BLaER1 treated with 17β-estradiol and CSF1 and Interleukin-3, amounts not matched to agents 10 nM and 100 nM (cell line): ENCODE measurements at regions not wholly inside any gene's neighbourhood (a gene's known extent, or its start where the extent isn't known, plus 50 kb on each side); places are given as distances from the start of the nearest gene placed in this dataset.

ENCODE experiments used
- H3K27ac ChIP-seq, 11 experiments: shearing (Covaris generic); formaldehyde crosslinking; 2 replicates each; pipeline ENCODE4 v1.8.1; 2022
- H3K27me3 ChIP-seq, 11 experiments: shearing (Covaris generic); formaldehyde crosslinking; 2 replicates each; pipeline ENCODE4 v1.8.1; 2022
- H3K36me3 ChIP-seq, 11 experiments: shearing (Covaris generic); formaldehyde crosslinking; 2 replicates each; pipeline ENCODE4 v1.8.1; 2022
- H3K4me1 ChIP-seq, 10 experiments: shearing (Covaris generic); formaldehyde crosslinking; 2 replicates each; pipeline ENCODE4 v1.8.1; 2022
- H3K4me2 ChIP-seq, 11 experiments: shearing (Covaris generic); formaldehyde crosslinking; 2 replicates each; pipeline ENCODE4 v1.8.1; 2022
- H3K4me3 ChIP-seq, 10 experiments: shearing (Covaris generic); formaldehyde crosslinking; 2 replicates each; pipeline ENCODE4 v1.8.1; 2022
- H3K9ac ChIP-seq, 11 experiments: shearing (Covaris generic); formaldehyde crosslinking; 2 replicates each; pipeline ENCODE4 v1.8.1; 2022
- H3K9me3 ChIP-seq, 11 experiments: shearing (Covaris generic); formaldehyde crosslinking; replicated peaks in 1 of 11; 2 replicates each; pipeline ENCODE4 v1.8.1; 2022
- H4K20me1 ChIP-seq, 11 experiments: shearing (Covaris generic); formaldehyde crosslinking; 2 replicates each; pipeline ENCODE4 v1.8.1; 2022
- Cebpa-rat ChIP-seq, 11 experiments: shearing (Covaris generic); IDR thresholded peaks; 2 replicates each; pipeline ENCODE4 v1.8.1; 2022

GRCh38 chr4:180197471-180197870 lies 2045.7 kb upstream of the TENM3 start:
- H4K20me1 ChIP-seq: 0 out of 22 replicates have a peak, but pooled peaks cover 0 to 4% (median 0%) of the 10 kb centered on the region in 11 experiments
- H3K9ac ChIP-seq: no peak overlapping the region
- H3K4me2 ChIP-seq: no peak overlapping the region
- H3K27ac ChIP-seq: no peak overlapping the region
- 0 out of 20 replicates have a peak, but pooled peaks cover 0 to 4% (median 0%) of the 10 kb centered on the region in 10 experiments for H3K4me1 ChIP-seq
- H3K9me3 ChIP-seq: no peaks in the 10 kb centered on the region
- H3K4me3 ChIP-seq: no peak overlapping the region
- no peaks in the 10 kb centered on the region for H3K27me3 ChIP-seq
- no peak for TF ChIP-seq Cebpa-rat (IDR thresholded peaks at IDR 0.05)
- H3K36me3 ChIP-seq: no peaks in the 10 kb centered on the region

GRCh38 chr4:180203349-180203748 lies 2039.9 kb upstream of the TENM3 start:
- Histone ChIP-seq H4K20me1 (no peaks in the 10 kb centered on the region), H3K27ac (no peak overlapping the region), H3K4me1 (0 out of 20 replicates have a peak, but pooled peaks cover 0 to 4% (median 0%) of the 10 kb centered on the region in 10 experiments), H3K9me3 (no peaks in the 10 kb centered on the region), H3K36me3 (no peaks in the 10 kb centered on the region), H3K4me2 (no peak overlapping the region), H3K27me3 (no peaks in the 10 kb centered on the region), H3K4me3 (no peak overlapping the region), H3K9ac (no peak overlapping the region)
- TF ChIP-seq Cebpa-rat (IDR thresholded peaks at IDR 0.05): no peak

- no peak overlapping the region for H3K9ac ChIP-seq
- no peaks in the 10 kb centered on the region for H3K4me1 ChIP-seq
- no peak overlapping the region for H3K4me3 ChIP-seq
- no peak overlapping the region for H3K27ac ChIP-seq
- no peaks in the 10 kb centered on the region for H3K36me3 ChIP-seq
- H4K20me1 ChIP-seq: no peaks in the 10 kb centered on the region
- no peak overlapping the region for H3K4me2 ChIP-seq
- TF ChIP-seq Cebpa-rat (IDR thresholded peaks at IDR 0.05): no peak
- no peaks in the 10 kb centered on the region for H3K9me3 ChIP-seq
- no peaks in the 10 kb centered on the region for H3K27me3 ChIP-seq
These were observed 2037.9 kb upstream of the TENM3 start for GRCh38 chr4:180205276-180205675.

DNA sequence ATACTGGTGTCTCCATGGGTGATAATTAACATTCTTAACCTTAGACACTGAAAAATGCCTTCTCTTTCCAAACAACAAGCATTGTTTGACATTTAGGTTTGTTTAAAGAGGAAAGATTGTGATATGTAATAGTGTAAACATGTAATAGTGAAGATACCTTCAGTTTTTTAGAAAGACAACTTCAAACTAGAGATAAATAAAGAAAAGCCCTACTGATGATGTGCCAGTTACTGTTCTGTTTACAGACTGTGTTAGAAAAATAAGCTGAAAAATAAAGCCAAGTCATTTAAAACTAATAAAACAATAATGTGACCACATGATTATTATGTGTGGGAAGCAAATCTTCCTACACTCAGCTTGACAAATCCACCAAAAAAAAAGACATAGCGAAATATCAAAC lies 2035.3 kb upstream of the TENM3 start:
- Histone ChIP-seq H3K9me3 (no peaks in the 10 kb centered on the region), H3K4me1 (no peaks in the 10 kb centered on the region)

DNA sequence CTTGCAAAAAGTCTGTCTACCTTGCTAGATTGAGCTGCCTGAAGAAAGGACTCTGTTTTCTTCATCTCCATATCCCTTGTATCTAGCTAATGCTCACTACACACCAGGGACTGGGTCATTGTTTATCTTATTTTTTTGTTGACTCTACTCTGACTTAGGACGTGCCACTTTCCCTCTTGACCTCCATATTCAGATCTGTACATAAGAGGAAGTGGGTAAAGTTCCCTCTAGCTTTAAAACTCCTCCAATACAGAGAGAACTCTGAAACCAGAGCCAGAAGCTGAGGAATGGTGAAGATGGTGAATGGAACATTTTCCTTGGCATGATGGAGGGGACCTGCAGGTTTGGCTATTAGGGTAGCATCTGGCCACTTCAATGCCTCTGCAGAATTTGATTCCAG lies 2026.1 kb upstream of the TENM3 start:
- H3K9me3 ChIP-seq: peaks cover 0 to 9% (median 0%) of the 10 kb centered on the region in 11 experiments; a peak in 5 of 22 replicates
- no peaks in the 10 kb centered on the region for H3K36me3 ChIP-seq
- TF ChIP-seq Cebpa-rat (IDR thresholded peaks at IDR 0.05): no peak
- H3K27me3 ChIP-seq: no peaks in the 10 kb centered on the region
- no peak overlapping the region for H3K27ac ChIP-seq
- H3K4me2 ChIP-seq: peak overlapping the region in 1 of 11 experiments; percentile 12; a peak in 1 of 22 replicates
- no peak overlapping the region for H3K4me3 ChIP-seq
- H4K20me1 ChIP-seq: no peaks in the 10 kb centered on the region
- no peak overlapping the region for H3K9ac ChIP-seq
- H3K4me1 ChIP-seq: no peaks in the 10 kb centered on the region

More for the DNA sequence above, 2035.3 kb upstream of the TENM3 start:
- Histone ChIP-seq H3K9ac (no peak overlapping the region), H3K4me2 (no peak overlapping the region), H3K27ac (no peak overlapping the region), H3K36me3 (no peaks in the 10 kb centered on the region), H4K20me1 (no peaks in the 10 kb centered on the region), H3K4me3 (no peak overlapping the region), H3K27me3 (no peaks in the 10 kb centered on the region)
- TF ChIP-seq Cebpa-rat (IDR thresholded peaks at IDR 0.05): no peak

DNA sequence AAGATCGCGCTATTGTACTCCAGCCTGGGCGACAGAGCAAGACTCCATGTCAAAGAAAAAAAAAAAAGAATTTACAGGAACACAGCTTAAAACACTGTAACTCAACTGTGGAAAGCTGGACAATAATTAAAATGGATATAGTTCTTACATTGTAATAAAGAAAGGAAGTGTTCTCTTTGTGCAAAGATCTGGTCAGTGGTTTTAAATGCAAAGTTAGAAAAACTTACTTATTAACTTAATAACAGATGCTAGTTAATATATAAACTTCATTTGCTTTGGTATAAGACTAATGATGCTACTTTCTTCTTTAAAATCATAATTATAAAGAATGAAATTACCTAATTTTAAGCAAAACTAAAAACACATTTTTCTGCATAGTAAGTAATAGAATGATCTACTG lies 2024.1 kb upstream of the TENM3 start:
- H3K9me3 ChIP-seq: peaks cover 0 to 9% (median 0%) of the 10 kb centered on the region in 11 experiments; a peak in 5 of 22 replicates
- TF ChIP-seq Cebpa-rat (IDR thresholded peaks at IDR 0.05): no peak
- no peaks in the 10 kb centered on the region for H3K4me1 ChIP-seq
- H3K27ac ChIP-seq: no peak overlapping the region
- H3K4me3 ChIP-seq: no peak overlapping the region
- no peak overlapping the region for H3K4me2 ChIP-seq
- no peaks in the 10 kb centered on the region for H3K27me3 ChIP-seq
- no peaks in the 10 kb centered on the region for H4K20me1 ChIP-seq
- H3K36me3 ChIP-seq: no peaks in the 10 kb centered on the region
- no peak overlapping the region for H3K9ac ChIP-seq

GRCh38 chr4:180225977-180226376 lies 2017.2 kb upstream of the TENM3 start:
- Histone ChIP-seq H3K36me3 (no peaks in the 10 kb centered on the region), H3K27ac (no peak overlapping the region), H3K9me3 (peaks cover 0 to 9% (median 0%) of the 10 kb centered on the region in 11 experiments; a peak in 5 of 22 replicates), H3K4me3 (no peak overlapping the region), H4K20me1 (no peaks in the 10 kb centered on the region), H3K9ac (no peak overlapping the region), H3K4me1 (no peaks in the 10 kb centered on the region), H3K27me3 (no peaks in the 10 kb centered on the region), H3K4me2 (no peak overlapping the region)
- TF ChIP-seq Cebpa-rat (IDR thresholded peaks at IDR 0.05): no peak

- H3K9ac ChIP-seq: no peak overlapping the region
- no peaks in the 10 kb centered on the region for H3K27me3 ChIP-seq
- no peak for TF ChIP-seq Cebpa-rat (IDR thresholded peaks at IDR 0.05)
- no peak overlapping the region for H3K4me2 ChIP-seq
- no peaks in the 10 kb centered on the region for H4K20me1 ChIP-seq
- H3K36me3 ChIP-seq: no peaks in the 10 kb centered on the region
- H3K27ac ChIP-seq: no peak overlapping the region
- H3K9me3 ChIP-seq: no peaks in the 10 kb centered on the region
- H3K4me1 ChIP-seq: no peaks in the 10 kb centered on the region
- H3K4me3 ChIP-seq: no peak overlapping the region
These were observed 2008.5 kb upstream of the TENM3 start for GRCh38 chr4:180234730-180235129.

DNA sequence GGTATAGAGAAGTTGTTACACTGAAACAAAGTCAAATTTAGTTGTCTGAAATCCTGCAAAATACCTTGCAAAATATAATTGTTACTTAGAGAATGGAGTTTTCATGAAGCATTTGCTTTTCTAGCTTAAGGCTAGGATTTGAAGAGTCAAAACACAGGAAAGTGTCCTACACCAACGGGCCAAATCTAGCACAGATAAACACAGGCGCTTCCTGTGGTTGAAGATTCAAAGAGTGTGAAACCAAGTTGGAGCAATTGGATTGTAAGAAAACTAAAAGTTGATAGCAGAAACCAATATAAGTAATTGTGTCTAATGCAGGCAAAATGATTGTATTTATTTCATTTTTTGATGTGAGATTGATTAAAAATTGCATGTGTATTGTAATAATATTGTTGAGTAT lies 2002.5 kb upstream of the TENM3 start:
- no peak overlapping the region for H3K27ac ChIP-seq

DNA sequence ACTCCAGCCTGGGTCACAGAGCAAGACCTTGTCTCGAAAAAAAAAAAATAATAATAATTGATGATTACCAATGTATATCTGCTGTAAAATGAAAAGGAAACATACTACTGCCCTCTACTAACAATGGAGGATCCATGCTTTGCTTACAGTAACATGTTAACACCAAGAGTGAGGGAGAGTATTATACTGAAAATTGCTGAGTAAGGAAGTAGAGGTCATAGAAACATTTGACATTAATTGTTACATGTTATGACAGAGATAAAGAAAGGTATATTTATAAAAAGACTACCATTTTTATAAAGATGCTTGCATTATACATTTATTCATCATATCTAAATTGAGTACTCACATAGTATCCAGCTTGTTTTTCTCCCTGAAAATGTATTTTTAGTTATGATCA lies 1989.8 kb upstream of the TENM3 start:
- no peaks in the 10 kb centered on the region for H3K4me1 ChIP-seq
- H3K4me3 ChIP-seq: no peak overlapping the region
- no peaks in the 10 kb centered on the region for H3K9me3 ChIP-seq
- no peaks in the 10 kb centered on the region for H4K20me1 ChIP-seq
- H3K36me3 ChIP-seq: no peaks in the 10 kb centered on the region
- no peak overlapping the region for H3K4me2 ChIP-seq
- no peaks in the 10 kb centered on the region for H3K27me3 ChIP-seq
- no peak overlapping the region for H3K9ac ChIP-seq
- H3K27ac ChIP-seq: no peak overlapping the region
- no peak for TF ChIP-seq Cebpa-rat (IDR thresholded peaks at IDR 0.05)

More for the DNA sequence above, 2002.5 kb upstream of the TENM3 start:
- Histone ChIP-seq H3K36me3 (no peaks in the 10 kb centered on the region), H4K20me1 (no peaks in the 10 kb centered on the region), H3K9ac (no peak overlapping the region), H3K9me3 (no peaks in the 10 kb centered on the region; a peak in 1 of 22 replicates), H3K27me3 (no peaks in the 10 kb centered on the region), H3K4me3 (no peak overlapping the region), H3K4me1 (peaks cover 0 to 24% (median 12%) of the 10 kb centered on the region in 10 experiments; a peak in 14 of 20 replicates), H3K4me2 (peak overlapping the region in 9 of 11 experiments; percentile 2 to 53 (median 32); a peak in 13 of 22 replicates)
- TF ChIP-seq Cebpa-rat (IDR thresholded peaks at IDR 0.05): no peak
